ENCODE measurements at regions not wholly inside any gene's neighbourhood (a gene's known extent, or its start where the extent isn't known, plus 50 kb on each side); places are given as distances from the start of the nearest gene placed in this dataset.

DNA sequence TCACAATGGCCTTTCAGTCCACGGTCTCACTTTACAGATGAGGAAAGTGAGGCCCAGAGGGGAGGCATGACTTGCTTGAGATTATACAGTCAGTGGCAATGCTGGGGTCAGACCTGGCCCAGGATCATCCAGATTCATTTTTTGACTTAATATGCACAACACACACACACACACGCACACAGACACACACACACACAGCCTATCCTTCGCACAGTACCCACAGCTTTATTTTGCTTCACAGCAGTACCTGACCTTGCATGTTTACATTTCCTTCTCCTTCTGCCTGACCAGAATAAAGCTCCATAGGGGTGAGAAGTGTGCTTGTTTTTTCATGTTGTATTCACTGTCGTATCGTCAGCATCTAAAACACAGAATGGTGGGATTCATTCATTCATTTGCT, 79.8 kb downstream of the VEGFA start:
- no peak for DNase-seq (ENCODE audit: low read depth)
- TF ChIP-seq, protein P1, sequence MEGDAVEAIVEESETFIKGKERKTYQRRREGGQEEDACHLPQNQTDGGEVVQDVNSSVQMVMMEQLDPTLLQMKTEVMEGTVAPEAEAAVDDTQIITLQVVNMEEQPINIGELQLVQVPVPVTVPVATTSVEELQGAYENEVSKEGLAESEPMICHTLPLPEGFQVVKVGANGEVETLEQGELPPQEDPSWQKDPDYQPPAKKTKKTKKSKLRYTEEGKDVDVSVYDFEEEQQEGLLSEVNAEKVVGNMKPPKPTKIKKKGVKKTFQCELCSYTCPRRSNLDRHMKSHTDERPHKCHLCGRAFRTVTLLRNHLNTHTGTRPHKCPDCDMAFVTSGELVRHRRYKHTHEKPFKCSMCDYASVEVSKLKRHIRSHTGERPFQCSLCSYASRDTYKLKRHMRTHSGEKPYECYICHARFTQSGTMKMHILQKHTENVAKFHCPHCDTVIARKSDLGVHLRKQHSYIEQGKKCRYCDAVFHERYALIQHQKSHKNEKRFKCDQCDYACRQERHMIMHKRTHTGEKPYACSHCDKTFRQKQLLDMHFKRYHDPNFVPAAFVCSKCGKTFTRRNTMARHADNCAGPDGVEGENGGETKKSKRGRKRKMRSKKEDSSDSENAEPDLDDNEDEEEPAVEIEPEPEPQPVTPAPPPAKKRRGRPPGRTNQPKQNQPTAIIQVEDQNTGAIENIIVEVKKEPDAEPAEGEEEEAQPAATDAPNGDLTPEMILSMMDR (IDR thresholded peaks at IDR 0.05; ENCODE audit: insufficient read depth, low read depth, low read length, missing control alignments), result no peak

DNA sequence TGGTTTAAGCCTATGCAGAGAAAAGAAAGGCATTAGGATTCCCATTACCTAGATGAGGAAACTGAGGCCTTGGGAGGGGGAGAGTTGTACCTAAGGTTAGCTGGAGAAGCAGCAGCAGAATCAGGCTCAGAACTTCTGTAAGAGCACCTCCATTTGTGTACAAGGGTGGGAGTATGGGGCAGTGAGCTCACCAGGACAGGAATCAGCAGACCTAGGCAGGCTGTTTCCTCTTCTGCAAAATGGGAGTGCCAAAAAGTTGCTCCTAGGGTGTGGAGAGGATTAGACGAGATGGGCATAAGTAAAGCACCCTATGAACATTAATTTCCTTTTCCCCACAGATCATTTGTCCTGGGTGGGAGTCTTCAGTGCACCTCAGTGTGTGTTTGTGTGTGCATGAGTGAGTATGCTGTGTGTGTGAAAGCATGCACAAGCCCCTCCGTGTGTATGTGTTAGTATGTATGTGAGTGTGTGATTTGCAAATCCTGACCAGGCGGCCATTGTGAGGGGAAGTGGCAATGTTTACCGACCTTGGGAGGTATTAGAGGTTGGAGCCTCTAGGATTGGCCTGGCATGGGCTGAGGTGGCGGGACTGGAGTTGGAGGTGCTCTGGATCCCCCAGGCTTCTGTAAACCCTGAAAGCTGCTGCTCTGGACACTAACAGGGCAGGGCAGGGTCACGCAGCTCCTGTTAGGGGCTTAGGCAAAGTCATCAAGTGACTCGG, 78.8 kb downstream of the VEGFA start:
- TF ChIP-seq, protein P1 (IDR thresholded peaks at IDR 0.05; ENCODE audit: insufficient read depth, low read depth, low read length, missing control alignments), result no peak
- DNase-seq (ENCODE audit: low read depth), result no peak
- H3K4me3 ChIP-seq (ENCODE audit: low read length), result no peak overlapping the region

More for the DNA sequence above, 79.8 kb downstream of the VEGFA start:
- H3K4me3 ChIP-seq (ENCODE audit: low read length), result no peak overlapping the region

DNA sequence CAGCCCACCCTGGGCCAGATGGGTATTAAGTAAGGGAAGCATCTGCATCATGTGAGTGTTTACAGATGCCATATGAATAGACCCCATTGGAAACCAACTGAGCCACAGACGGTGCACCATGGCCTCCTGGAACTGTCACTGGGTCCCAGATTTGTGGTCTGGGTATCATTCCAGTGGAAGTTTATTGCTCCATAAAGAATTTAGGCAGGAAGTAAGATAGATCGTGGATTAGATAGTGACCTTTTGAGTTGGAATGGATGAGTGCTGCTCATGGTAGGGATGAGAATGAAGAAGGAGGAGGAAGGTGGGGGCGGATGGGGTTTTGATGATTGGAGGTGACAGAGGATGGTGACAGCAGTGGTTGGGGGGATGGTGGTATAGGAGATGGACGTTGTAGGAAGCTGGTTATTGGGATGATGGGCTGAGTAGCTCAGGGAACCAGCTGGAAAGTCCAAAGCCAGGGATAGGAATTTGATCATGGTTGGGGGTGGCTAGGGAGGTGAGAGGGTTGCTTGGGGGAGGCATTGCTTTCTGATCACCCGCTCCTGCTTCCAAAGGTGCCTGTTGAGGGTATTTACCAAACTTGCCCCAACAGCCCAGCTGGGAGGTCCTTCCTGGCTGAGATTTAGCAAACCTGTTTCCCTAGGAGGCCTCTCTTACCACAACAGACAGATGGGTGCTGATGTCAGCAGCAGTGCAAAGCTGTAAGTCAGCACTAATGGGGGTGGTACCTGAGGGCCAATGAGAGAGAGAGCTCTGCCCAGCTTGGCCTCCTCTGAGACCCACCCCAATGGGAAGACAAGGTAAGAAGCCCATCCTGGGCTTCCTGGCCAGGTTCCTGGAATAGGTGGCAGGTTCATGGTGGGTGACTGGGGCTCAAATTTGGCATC, 78.0 kb downstream of the VEGFA start:
- peak; percentile 11 for DNase-seq (ENCODE audit: low read depth)
- TF ChIP-seq, protein P1 (IDR thresholded peaks at IDR 0.05; ENCODE audit: insufficient read depth, low read depth, low read length, missing control alignments), result no peak
- H3K4me3 ChIP-seq (ENCODE audit: low read length), result no peak overlapping the region

DNA sequence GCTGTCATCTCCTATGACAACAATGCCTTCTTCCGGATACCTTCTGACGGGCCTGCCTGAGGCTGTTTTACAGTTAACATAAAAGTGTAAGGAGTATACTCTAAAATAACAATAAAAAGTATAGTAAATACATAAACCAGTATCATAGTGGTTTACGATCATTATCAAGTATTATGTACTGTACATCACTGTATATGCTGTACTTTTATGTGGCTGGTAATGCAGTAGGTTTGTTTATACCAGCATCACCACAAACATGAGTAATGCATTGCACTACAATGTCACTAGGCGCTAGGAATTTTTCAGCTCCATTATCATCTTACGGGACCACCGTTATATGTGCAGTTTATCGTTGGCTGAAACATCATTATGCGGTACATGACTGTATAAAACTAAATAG, 76.5 kb downstream of the VEGFA start:
- TF ChIP-seq, protein P1 (IDR thresholded peaks at IDR 0.05; ENCODE audit: insufficient read depth, low read depth, low read length, missing control alignments), result no peak
- no peak overlapping the region for H3K4me3 ChIP-seq (ENCODE audit: low read length)
- no peak for DNase-seq (ENCODE audit: low read depth)

DNA sequence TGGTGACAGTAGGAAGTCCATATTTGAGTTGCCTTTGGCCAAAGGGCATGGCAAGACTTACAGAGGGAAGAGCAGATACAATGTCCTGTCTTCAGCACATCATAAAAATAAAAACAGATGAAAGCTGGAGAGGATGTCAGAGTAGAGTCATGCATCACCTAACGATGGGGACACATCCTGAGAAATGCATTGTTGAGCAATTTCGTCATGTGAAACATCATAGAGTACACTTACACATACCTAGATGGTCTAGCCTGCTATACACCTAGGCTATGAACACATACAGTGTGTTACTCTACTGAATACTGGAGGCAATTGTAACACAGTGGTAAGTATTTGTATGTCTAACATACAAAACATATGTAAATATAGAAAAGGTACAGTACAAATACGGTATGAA, 75.6 kb downstream of the VEGFA start:
- H3K4me3 ChIP-seq (ENCODE audit: low read length), result no peak overlapping the region
- DNase-seq (ENCODE audit: low read depth), result peak; percentile 64
- TF ChIP-seq, protein P1 (IDR thresholded peaks at IDR 0.05; ENCODE audit: insufficient read depth, low read depth, low read length, missing control alignments), result no peak

DNA sequence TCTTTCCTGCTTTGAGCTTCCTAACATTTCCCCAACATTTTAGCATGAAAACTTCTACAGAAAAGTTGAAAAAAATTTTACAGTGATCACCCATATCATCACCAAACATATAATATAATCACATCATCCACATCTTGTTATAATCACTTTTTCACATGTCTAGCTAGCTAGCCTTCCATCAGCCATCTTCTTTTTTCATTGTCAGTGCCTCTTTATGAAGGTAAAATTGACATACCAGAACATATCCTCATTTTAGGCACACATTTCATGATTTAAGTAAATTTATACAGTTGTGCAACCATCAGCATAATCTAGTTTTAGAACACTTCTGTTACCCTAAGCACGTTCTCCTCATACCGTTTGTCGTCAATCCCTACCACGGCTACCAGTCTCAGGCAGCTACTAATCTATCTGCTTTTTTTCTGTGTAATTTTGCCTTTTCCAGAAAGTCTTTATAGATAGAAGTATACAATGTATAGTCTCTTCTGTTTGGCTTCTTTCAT, 73.7 kb downstream of the VEGFA start:
- TF ChIP-seq, protein P1 (IDR thresholded peaks at IDR 0.05; ENCODE audit: insufficient read depth, low read depth, low read length, missing control alignments), result no peak
- DNase-seq (ENCODE audit: low read depth), result no peak
- no peak overlapping the region for H3K4me3 ChIP-seq (ENCODE audit: low read length)

All from epithelial cell of esophagus (primary cell).